ENCODE measurements at regions not wholly inside any gene's neighbourhood (a gene's known extent, or its start where the extent isn't known, plus 50 kb on each side); places are given as distances from the start of the nearest gene placed in this dataset.

GRCh38 chr18:27652480-27653121 lies 467.5 kb upstream of the CHST9 start:
- FAIRE-seq, result no peak

GRCh38 chr18:27649621-27650020 lies 464.5 kb upstream of the CHST9 start:
- DNase-seq (ENCODE audit: insufficient read length, low spot score), result no peak
- FAIRE-seq, result no peak

More at GRCh38 chr18:27652480-27653121, 467.5 kb upstream of the CHST9 start:
- no peak for DNase-seq (ENCODE audit: insufficient read length, low spot score)

- DNase-seq (ENCODE audit: insufficient read length, low spot score), result no peak
- FAIRE-seq, result no peak
These were observed 460.8 kb upstream of the CHST9 start for GRCh38 chr18:27645929-27646328.

GRCh38 chr18:27636576-27637085 lies 451.5 kb upstream of the CHST9 start:
- no peak for FAIRE-seq

GRCh38 chr18:27632706-27633105 lies 447.6 kb upstream of the CHST9 start:
- DNase-seq (ENCODE audit: insufficient read length, low spot score) (no peak), FAIRE-seq (no peak)

More at GRCh38 chr18:27636576-27637085, 451.5 kb upstream of the CHST9 start:
- no peak for DNase-seq (ENCODE audit: insufficient read length, low spot score)

- DNase-seq (ENCODE audit: insufficient read length, low spot score) (no peak), FAIRE-seq (no peak)
These were observed 442.8 kb upstream of the CHST9 start for GRCh38 chr18:27627927-27628326.

GRCh38 chr18:27621236-27621890 lies 436.3 kb upstream of the CHST9 start:
- no peak for FAIRE-seq

GRCh38 chr18:27619906-27620305 lies 434.8 kb upstream of the CHST9 start:
- DNase-seq (ENCODE audit: insufficient read length, low spot score) (no peak), FAIRE-seq (no peak)

More at GRCh38 chr18:27621236-27621890, 436.3 kb upstream of the CHST9 start:
- DNase-seq (ENCODE audit: insufficient read length, low spot score), result no peak

- FAIRE-seq, result no peak
These were observed 434.1 kb upstream of the CHST9 start for GRCh38 chr18:27619090-27619772.

GRCh38 chr18:27616324-27616723 lies 431.2 kb upstream of the CHST9 start:
- FAIRE-seq (no peak), DNase-seq (ENCODE audit: insufficient read length, low spot score) (no peak)

More at GRCh38 chr18:27619090-27619772, 434.1 kb upstream of the CHST9 start:
- DNase-seq (ENCODE audit: insufficient read length, low spot score), result no peak

GRCh38 chr18:27614951-27615844 lies 430.1 kb upstream of the CHST9 start:
- FAIRE-seq (no peak), DNase-seq (ENCODE audit: insufficient read length, low spot score) (no peak)

GRCh38 chr18:27609221-27609620 lies 424.1 kb upstream of the CHST9 start:
- FAIRE-seq (no peak), DNase-seq (ENCODE audit: insufficient read length, low spot score) (no peak)

GRCh38 chr18:27608742-27609141 lies 423.6 kb upstream of the CHST9 start:
- no peak for FAIRE-seq
- DNase-seq (ENCODE audit: insufficient read length, low spot score), result no peak

GRCh38 chr18:27608174-27608573 lies 423.1 kb upstream of the CHST9 start:
- FAIRE-seq (no peak), DNase-seq (ENCODE audit: insufficient read length, low spot score) (no peak)

- FAIRE-seq (no peak), DNase-seq (ENCODE audit: insufficient read length, low spot score) (no peak)
These were observed 421.6 kb upstream of the CHST9 start for GRCh38 chr18:27606741-27607140.

GRCh38 chr18:27605107-27605834 lies 420.2 kb upstream of the CHST9 start:
- DNase-seq (ENCODE audit: insufficient read length, low spot score) (peak; percentile 34), FAIRE-seq (no peak)

- FAIRE-seq, result no peak
- no peak for DNase-seq (ENCODE audit: insufficient read length, low spot score)
These were observed 419.5 kb upstream of the CHST9 start for GRCh38 chr18:27604583-27604982.

GRCh38 chr18:27602092-27602491 lies 417.0 kb upstream of the CHST9 start:
- FAIRE-seq (no peak), DNase-seq (ENCODE audit: insufficient read length, low spot score) (no peak)

- FAIRE-seq (no peak), DNase-seq (ENCODE audit: insufficient read length, low spot score) (no peak)
These were observed 415.1 kb upstream of the CHST9 start for GRCh38 chr18:27600245-27600644.

Data from HTR-8/SVneo (cell line).